HS-5 (cell line): ENCODE measurements at regions not wholly inside any gene's neighbourhood (a gene's known extent, or its start where the extent isn't known, plus 50 kb on each side); places are given as distances from the start of the nearest gene placed in this dataset.

ENCODE experiments used
- DNase-seq: peaks from one replicate; pipeline ENCODE4 v3.0.0-alpha.2; 2012; ENCODE audit warnings: low read depth

DNA sequence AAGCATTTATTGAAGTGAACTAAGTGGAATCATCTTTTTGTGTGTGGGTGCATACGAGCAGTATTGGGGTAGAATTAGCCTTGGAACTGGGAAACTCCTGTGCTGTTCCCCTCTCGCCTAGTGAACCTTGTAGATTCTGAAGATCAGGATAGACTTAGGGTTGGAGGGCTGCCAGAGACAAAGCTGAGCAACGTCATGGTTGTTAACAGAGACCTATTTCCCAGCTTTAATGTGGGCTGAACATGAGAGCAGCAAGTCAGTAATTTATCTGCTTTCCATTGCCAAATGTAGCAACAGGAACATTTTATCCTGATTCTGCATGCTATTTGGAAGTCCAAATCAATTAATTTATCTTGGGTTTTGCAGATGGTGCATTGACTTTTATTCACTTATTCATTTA lies 246.6 kb downstream of the IL20RB start:
- no peak for DNase-seq

DNA sequence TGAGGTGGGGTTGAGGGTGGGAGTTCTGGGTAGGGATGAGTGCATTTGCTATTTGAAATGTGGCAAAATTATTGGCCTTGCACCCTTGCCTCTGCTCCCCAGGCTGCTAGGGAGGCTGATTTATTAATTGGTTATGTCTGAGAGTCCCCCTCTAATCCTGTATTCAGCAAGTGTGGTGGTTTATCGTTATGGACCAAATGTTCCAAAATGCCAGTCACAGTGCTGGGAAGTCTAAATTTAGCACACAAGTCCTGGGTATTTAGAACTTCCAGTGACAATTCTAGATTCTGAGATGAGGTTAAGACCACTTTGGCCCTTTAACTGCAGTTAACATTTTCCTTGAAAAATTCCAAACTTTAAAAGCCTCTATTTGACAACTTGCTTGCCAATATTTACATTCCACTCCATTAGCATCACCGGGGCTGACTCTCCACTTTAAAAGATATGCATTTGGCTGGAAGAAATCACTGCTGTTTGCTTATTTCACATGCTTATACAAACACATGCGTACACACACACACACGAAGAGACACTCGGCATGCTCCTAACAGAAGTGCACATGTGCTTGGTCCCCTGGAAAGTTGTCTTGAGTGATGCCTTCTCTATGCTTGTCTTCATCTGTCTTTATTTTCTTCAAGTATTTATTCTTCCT lies 247.7 kb downstream of the IL20RB start:
- DNase-seq = no peak

DNA sequence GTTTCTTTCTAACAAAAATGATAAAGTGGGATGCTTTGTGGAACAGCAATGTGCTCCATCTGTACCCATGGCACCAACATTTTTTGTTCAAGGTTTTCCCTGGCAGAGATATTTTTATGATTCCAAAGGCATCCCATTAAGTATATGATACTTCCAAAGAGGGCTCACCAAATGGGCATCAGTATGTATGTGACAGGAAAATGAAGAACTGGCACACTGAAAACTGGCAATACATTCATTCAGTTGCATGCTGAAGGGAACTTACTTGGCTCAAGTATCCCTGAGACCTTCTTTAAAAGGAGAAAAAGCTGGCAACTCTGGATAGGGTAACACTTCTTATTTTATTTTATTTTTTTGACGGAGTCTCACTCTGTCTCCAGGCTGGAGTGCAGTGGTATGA lies 249.8 kb downstream of the IL20RB start:
- DNase-seq = no peak

DNA sequence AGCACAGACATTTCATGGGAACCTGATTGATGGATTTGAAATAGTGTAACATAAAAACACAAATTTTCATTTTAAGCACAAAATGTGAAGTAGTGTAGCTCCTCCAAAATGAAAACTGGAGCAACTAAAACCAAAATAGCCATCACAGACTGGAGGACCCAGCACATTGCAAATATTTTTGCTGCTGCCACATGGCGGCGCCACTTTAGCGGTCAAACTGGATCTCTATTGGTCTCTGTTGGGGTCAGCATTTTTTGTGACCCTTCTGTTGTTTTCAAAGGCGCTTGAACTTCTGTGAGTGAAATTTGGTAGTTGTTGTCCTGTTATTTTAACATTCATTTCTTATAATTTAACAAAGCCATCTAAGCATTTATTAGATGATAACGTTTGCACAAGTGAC lies 259.9 kb downstream of the IL20RB start:
- DNase-seq = no peak

DNA sequence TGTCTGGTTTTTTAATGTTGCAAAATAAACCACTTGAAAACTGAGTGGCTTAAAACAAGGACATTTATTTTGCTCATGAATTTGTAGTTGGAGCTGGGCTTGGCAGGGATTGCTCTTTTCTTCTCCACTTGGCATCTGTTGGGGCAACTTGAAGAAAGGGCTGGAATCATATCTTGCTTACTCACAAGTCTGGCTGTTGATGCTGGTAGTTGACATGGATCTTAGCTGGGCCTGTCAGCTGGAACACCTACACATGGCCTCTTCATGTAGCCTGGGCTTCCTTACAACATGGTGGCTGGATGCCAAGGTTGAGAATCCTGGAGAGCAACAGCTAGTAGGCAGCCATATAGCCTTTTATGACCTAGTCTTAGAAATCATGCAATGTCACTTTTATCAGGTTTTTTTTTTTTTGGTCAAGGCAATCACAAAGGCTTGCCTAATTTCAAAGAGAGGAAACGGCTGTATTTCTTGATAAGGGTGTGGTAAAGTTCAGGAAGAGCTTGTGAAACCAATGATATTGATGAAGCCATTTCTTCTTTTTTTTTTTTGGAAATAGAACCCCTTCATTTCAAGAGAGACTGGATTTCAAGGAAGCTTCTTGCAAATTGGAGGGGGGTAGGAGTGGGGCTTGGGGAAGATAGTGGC lies 262.1 kb downstream of the IL20RB start:
- DNase-seq = no peak

DNA sequence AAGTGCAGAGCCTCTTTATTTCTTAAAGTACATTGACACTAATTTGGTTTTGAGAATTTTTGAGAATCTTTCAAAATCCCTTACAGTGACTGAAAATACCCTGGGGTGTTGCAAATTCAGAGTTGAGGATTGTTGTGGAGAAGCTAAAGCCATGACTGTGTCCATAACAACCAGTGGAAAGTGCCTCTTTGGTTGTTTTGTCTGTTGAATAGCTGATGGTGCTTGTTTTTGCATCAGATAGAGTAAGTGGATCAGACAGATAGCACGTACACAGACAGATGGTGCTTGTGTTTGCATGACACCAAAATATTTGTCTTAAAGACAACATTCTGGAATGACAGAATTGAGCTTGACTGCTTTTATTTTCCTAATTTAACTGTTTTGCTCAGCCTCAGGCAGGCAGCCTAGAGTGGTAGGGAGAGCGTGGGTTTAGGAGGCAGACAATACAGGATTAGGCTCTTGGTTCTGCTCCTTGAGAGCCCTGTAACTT lies 265.0 kb downstream of the IL20RB start:
- DNase-seq = no peak

DNA sequence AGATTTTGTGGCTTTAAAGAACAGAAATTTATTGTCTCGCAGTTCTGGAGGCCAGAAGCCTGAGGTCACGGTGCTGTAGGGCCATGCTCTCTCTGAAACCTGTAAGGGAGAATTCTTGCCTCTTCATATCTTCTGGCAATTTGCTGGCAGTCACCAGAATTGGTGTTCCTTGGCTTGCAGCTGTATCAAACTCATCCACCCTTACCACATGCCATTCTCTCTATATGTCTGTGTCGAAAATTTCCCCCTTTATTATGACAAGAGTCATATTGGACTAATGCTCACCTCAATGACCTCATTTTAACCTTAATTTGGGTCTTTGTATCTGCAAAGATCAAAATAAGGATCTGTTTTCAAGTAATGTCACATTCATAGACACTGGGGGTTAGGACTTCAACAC lies 266.7 kb downstream of the IL20RB start:
- DNase-seq = no peak

DNA sequence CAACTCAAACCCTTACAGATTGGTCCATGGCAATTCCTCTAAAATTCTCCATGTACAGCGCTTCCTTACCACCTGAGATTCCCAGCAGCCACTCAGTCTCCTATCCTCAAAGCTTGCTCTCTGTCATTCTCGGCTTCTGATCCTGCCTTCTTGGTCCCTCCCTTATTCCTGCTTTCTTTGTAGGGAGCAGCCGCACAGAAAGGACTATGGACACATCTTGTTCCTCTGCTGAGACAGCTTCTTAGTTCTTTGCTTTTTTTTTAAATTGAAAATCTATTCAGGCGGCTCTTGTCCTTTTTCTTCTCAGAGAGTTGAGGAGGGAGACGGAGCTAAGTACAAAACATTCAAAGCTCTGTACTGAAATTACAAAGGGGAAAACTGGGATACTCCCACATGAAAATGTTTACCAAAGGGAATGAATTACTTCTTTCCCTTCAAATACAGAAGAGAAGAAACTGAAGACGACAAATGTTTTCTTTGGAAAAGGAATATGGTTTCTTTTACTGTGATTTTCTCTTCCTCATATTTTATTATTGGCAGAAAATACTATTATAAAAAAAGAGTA lies 285.1 kb downstream of the IL20RB start:
- DNase-seq = no peak

DNA sequence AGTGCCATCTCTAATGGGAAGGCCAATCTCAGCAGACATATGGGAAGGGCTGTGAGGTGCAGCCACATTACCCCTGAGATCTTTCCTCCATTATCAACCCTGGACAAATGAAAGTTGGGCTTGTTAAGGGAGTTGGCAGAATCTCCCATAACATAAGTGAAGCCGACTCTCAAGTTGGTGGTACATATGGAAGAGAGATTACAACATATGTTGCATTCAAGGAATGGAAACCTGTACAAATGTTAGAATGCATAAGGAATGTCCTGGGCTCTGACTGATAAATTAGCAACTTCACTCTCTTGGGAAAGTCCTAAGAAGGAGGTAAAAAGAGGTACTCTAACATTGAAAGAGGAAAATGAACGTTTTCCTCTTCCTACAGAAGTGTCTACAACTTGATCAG lies 288.7 kb downstream of the IL20RB start:
- no peak for DNase-seq

DNA sequence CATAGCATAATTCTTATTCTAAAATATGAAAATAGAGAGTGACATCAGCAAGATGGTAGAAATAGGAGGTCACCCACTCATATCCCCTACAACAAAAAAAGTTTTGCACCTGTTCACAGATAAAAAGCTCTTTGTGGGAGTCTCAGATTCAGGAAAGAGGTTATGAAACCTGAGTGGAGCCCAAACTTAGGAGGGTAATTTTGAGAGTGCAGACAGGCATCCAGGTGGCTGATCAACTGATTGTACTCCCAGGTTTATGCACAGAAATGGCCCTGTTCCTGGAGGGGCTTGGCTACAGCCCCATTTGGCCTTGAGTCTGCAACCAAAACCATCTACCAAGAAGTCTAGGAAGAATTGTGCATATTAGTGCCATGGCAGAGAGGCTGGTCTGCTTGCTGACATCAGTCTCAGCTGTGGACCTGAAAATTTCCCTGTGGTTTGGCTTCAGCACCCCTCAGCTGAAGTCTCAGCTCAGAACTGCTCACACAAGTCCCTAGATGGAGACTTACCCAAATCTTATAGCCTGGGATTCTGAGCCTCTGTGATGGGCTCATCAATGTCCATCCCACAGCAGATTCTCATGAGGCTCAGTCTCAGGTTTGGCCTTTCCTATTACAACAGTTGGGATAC lies 291.6 kb downstream of the IL20RB start:
- DNase-seq = no peak

DNA sequence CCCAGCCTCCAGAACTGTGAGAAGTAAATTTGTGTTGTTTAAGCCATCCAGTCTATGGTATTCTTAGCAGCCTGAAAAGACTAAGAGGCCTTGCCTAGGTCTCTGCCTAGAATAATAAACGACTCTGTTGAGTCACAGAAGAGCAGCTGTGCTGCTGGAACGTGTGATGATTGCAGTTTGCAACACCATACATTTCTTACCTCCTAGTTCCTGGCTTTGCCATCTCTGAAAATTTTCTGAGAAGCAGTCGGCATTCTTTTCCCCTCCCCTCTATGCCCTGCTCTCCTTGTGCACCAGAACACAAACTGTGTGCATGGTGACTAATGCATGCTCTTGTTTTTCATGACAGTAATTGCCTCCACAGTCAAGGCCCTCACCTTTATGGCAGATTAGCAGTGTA lies 301.3 kb downstream of the IL20RB start:
- DNase-seq = no peak

DNA sequence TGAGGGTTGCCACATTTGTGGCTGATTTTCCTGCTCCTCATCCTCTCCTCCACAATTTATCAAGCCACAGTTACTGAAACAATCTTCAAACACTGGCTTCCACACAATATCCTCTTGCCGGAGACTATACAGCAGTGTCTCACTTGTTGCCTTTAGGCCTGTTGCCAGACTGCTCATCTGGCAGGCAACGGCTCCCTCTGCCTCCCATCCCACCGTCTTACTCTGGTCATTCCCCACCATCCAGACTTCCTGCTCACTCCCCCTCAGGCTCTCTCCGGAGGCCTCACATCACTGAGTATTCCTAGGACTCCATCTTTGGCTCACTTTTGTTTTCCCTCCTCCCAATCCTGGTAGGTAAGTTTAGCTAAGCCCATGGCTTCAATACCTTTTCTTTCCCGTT lies 301.9 kb downstream of the IL20RB start:
- no peak for DNase-seq

DNA sequence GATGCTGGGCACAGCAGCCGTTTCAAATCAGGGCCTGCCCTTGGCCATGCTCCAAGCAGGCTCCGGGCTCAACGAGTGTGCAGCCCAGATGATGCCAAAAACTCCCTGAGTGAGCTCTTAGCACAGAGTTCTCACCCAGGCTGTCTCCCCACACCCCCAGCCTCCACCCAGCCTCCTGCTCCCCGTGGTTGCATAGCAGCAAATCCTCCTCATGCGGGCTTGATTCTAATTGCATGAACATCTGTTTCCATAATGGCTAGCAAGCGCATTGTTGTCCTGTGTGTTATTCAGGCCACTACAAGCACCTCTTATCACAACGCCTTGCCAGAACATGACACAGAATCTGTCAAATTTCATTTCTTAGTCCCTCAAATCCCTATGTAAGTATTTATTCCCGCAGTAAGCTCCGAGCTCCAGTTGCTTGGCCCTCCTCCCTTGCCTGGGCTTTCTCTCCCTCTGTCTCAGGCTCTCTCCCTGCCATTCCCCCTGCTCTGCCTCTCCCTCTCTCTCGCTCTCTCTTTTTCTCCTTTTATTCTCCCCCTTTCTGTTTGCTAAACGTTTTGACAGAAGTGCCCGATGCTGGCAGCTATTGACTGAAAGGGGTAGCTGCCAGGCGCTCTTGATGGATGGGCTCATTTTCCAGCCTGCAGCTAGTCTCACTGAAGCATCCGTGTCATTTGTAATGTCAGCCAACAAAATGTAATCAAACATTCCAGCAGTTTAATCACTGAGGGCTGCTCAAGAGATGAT lies 306.5 kb downstream of the IL20RB start:
- DNase-seq = no peak

DNA sequence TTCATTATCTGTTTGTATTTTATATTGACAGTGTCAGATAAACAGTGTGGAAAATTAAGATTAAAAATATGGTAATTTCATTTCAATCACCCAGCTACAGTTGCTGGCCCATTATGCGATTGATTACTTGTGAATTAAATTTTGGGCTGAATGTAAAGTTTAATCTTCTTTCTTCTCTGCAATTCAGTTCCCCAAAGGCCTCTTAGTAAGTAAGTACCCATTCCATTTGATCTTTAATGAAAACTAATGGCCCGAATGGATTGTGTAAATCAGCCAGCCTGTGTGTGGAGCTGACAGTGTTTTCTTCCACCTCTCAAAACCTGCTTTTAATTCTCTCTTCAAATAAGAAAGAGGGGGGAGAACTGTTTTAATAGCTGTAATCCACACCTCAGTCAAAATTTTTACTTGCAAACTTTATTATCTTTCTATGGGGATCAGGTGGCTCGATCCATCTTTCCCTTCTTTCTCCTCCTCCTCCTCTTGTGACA lies 307.1 kb downstream of the IL20RB start:
- DNase-seq = no peak

DNA sequence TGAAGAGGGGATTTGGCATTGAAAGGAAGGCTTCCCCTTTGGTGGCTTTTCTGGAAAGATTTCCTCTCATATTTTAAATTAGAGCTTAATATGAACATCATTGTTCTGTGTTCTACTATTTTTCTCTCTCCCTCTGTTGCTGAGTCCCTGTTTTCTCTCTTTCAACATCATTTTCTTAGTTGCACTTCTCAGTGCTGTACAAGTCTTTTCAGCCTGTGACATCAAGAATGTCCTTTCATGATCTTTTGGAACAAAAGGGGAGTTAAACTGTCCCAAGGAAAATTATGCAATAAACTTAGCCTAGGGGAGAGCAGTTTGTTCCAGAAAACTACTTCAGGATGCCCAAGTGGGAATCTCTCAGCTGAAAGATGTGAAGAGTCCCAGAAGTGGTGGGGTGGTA lies 325.1 kb downstream of the IL20RB start:
- no peak for DNase-seq

DNA sequence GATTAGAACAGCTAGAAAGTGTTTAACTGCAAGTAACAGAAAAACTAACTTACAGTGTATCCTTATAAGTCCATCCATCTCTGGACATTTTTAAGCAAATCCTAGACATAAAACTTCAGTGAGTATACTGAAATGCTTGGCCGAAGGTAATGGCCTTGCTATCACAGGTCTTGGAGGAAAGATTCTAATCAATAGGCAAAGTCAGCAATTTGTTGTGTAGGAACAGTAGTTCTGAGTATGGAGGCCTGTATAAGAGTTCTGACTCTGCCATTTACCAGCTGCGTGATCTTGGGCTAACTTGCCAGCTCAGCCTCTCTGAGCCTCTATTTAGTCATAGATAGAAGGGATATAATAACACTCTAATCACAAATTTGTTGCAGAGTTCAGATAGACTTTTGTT lies 328.1 kb downstream of the IL20RB start:
- no peak for DNase-seq

DNA sequence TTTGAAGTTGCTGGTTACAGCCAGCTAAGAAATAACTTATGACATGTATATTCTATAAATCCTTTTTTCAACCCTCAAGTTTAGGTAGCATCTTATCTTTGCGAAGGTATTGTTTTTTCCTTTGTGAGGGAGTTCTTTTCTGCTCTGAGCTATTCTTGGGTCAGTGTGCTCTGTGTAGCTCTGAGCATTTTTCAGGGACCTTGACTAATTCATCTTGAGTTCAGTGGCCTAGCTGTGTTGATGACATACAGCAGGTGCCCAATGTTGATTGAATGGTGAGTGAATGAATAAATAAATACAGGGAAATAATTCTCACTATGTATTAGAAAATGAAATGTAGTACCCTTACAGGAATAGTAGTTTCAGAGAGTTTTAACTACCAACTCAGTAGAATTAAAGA lies 335.3 kb downstream of the IL20RB start:
- no peak for DNase-seq

DNA sequence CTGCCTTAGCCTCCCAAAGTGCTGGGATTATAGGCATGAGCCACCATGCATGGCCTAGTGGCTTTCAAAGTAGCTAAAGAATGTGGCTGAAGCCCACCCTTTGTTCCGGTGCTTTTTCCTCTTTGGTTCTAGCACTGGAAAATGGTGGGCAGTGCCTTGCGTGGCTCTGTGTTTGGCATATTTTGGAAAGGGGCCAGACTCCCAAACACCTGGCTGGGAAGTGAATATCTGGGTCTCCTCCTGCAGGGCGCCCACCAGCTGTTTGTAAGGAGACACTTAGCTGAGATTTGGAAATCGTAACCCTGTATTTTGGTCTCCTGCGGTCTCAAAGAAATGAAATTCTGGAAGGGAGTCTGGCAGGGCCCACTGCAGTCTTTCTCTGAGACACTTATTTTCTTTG lies 336.4 kb downstream of the IL20RB start:
- no peak for DNase-seq

DNA sequence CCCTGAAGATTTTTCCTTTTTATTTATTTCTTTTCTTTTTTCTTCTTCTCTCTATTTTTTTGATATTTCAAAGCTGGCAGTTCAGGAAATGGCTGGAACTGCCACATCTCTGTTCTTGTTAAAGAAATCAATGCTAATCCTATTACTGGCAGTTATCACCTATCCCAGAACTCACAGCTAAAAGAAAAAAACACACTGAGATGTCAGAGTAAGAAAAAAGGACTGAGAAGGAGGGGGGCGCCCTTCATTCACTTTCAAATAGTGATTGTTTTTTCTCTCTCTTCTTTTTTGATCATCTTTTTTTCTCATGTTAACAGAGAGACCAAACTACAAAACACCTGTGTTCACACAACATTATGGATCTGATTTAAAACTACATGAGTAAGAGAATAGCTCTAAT lies 337.1 kb downstream of the IL20RB start:
- no peak for DNase-seq

DNA sequence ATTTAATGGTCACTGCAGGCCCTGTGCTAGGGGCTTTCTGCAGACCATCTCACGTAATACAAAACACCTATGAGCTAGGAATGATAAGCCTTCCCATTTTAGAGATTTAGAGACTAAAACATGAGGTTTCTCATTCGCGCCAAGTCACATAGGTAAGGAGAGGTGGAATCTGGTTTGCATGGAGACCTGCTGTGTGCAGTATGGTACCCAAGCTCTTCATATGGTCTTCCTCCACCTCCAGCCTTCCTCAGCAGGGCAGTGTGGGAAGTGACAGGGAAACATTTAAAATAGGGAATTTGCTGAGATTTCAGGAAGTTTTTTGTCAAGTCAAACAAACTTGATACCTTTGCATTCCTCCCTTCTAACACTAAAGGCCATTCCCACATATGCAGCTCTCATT lies 337.6 kb downstream of the IL20RB start:
- DNase-seq = no peak

DNA sequence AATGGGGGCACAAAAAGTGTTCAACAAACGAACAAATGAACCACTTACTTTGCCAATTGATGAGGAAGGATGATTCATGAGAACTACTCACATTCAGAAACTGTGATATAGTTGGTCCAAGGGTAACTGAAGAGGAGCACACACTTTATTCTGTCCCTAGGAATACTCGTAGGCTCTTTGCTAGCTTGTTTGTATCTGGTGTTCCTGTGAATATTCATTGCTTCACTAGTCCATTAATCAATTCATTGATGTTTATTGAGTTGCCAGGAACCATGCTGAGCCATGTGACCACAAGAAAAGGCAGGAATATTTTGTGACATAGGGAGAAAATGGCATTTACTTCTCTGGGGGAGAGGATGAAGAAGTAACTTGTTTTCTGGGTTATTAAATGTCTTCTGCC lies 338.3 kb downstream of the IL20RB start:
- DNase-seq = no peak

DNA sequence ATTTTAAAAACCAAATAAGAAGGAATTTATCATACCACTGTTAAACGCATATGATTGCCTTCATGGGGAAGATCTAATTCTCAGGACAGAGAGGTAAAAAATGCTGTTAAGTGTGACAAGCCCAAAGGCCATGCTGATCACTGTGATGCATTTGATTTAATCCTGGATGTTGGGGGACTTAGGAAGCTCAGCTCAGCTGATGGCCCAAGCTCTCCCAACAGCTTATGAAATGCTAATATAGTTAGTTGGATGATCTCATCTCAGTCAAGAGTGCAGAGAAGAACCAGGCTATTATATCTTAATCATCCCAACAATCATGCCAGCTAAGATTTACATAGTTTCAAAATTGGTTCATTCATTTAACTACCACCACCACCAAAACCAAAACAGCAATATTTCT lies 340.0 kb downstream of the IL20RB start:
- no peak for DNase-seq
